Omental fat pad (tissue), 3 donors: ENCODE measurements at regions not wholly inside any gene's neighbourhood (a gene's known extent, or its start where the extent isn't known, plus 50 kb on each side); places are given as distances from the start of the nearest gene placed in this dataset.

Source experiments
- ATAC-seq: fragments of 150-250 bp; one replicate; pipeline ENCODE4 v1.9.1; 2016; ENCODE audit warnings: mild to moderate bottlenecking, moderate library complexity; ENCODE audit not compliant: low FRiP score
- DNase-seq: peaks from one replicate; pipeline ENCODE4 v3.0.0-alpha.2; 2019; ENCODE audit warnings: low spot score
- TF ChIP-seq, protein P1 (sequence below), 3 donors: fragments of 450-650 bp; IDR thresholded peaks; one replicate each; pipeline ENCODE4 v1.5.1; 2016 to 2017; ENCODE audit warnings: antibody characterized with exemption in 3 of 3, mild to moderate bottlenecking in 3 of 3, moderate library complexity in 2 of 3

DNA sequence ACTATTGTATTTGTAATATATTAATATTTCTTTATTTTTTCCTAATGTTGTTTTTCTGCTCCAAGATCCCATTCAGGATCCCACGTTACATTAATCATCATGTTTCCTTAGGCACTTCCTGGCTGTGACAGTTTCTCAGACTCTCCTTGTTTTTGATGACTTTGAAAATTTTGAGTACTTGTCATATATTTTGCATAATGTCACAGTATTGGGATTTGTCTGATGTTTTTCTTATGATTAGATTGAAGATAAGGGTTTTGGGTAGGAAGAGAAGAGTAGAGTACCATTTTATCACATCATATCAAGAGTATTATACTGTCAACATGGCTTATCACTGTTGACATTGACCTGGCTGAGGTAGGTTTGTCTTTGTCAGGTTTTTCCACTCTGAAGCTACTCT, 146.3 kb upstream of the TPK1 start:
- no peak for ATAC-seq
- TF ChIP-seq, protein P1, sequence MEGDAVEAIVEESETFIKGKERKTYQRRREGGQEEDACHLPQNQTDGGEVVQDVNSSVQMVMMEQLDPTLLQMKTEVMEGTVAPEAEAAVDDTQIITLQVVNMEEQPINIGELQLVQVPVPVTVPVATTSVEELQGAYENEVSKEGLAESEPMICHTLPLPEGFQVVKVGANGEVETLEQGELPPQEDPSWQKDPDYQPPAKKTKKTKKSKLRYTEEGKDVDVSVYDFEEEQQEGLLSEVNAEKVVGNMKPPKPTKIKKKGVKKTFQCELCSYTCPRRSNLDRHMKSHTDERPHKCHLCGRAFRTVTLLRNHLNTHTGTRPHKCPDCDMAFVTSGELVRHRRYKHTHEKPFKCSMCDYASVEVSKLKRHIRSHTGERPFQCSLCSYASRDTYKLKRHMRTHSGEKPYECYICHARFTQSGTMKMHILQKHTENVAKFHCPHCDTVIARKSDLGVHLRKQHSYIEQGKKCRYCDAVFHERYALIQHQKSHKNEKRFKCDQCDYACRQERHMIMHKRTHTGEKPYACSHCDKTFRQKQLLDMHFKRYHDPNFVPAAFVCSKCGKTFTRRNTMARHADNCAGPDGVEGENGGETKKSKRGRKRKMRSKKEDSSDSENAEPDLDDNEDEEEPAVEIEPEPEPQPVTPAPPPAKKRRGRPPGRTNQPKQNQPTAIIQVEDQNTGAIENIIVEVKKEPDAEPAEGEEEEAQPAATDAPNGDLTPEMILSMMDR (IDR thresholded peaks at IDR 0.05) = no peak
- no peak for DNase-seq

DNA sequence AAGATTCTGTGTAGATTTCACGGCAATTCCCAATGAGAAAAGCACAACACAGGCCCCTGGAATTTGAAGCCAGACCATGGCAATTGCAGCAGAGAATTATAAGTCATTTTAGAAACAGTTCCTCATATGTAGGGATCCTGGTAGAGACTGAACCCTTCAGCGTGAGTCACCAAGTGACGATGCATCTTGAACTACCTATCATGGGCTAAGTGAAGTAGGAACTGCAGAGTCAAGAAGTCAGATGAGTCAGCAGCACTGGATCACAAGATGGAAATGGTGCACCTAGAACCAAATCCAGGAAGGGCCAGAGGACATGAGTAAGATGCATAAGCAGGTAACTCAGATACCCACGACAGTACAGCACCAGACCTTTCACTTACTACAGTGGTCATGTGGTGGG, 140.0 kb upstream of the TPK1 start:
- DNase-seq (no peak), ATAC-seq (no peak)
- TF ChIP-seq, protein P1 (IDR thresholded peaks at IDR 0.05) = no peak

DNA sequence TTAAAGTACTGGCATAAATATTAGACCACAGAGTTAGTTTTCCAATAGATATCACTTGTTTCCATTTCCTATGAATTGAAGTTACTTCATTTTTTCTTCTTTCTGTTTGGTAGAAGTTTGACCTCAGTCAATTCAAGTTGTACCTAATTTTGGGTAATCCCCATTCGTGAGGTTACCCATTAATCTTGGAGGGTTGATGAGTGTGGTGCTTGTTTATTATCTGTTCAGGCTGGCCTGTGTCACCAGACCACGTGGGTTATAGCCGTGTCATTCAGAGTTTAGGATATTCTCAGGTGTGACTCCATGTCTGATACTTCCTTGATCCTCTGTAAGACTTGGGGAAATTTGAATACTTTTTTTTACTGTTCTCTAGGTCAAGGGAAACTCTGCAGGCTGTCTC, 133.9 kb upstream of the TPK1 start:
- no peak for ATAC-seq
- TF ChIP-seq, protein P1 (IDR thresholded peaks at IDR 0.05) = no peak
- no peak for DNase-seq

DNA sequence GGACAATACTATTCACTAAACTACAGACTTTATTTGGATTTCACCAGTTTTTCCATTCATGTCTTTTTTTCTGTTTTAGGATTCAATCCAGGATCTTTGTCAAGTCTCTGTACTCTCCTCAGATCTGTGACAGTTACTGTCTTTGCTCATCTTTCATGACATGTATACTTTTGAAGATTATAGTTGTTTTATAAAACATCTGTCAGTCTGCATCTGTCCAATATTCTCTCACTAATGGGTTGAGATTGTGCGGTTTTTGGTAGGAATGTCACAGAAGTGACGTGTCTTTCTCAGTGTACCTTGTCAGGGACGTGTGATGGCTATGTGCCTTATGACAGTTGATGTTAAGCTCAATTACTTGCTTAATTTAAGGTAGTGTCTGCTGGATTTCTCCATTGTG, 124.9 kb upstream of the TPK1 start:
- no peak for DNase-seq
- TF ChIP-seq, protein P1 (IDR thresholded peaks at IDR 0.05) = no peak
- no peak for ATAC-seq

DNA sequence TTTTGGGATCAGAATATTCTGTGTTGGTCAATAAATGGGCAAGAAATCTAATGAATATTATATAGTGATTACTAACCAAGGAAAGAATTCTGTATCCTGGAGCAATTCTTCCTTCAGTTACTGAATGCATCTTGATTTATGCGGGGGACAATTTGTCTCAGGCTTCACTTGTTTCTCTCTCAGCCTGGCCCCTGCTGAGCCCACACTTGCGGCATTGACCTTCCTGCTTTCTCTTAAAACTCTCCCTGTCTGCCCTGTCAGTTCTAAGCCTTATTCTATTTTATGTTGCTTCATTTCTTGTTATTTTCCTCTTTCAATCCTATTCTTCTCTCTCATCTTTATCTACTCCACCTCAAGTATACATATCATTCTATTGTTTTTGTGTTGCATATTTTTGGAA, 122.1 kb upstream of the TPK1 start:
- no peak for DNase-seq
- TF ChIP-seq, protein P1 (IDR thresholded peaks at IDR 0.05) = no peak
- ATAC-seq = no peak

DNA sequence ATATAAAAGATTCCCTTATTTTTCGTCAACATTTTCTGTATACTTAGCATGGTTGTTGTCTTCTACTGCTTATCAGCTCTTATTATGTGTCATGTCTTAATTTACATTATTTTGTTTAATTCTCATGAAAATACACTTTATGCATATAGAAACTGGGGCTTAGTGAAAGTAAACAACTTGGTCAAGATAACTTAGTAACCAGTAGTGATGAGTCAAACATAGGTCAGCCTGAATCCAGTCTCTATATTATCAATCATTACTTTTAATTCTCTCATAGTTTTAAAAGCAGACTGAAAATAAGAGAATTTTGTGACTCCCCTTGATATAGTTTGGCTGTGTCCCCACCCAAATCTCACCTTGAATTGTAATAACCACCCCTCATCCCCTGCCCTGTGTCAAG, 119.6 kb upstream of the TPK1 start:
- DNase-seq (no peak), ATAC-seq (no peak)
- TF ChIP-seq, protein P1 (IDR thresholded peaks at IDR 0.05) = no peak

DNA sequence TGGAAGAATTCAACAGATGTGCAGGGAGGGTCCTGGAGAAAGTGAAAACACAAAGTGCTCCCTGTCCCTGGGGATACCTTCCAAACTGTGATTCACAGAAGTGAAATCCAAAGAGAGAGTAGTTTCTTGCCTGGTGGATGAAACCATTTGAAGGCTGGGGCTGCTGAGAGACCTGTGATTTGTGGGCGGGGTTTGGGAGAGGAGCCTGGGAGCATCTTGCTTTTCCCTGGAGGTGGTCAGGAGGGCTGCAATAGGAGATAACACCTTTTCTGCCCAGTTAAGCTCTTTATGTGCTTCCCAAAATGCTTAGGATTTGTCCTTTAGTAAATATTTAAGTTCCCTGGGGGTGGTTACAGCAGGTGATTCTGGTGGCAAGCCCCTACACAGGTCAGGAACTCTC, 105.3 kb upstream of the TPK1 start:
- ATAC-seq (no peak), DNase-seq (no peak)
- TF ChIP-seq, protein P1 (IDR thresholded peaks at IDR 0.05) = no peak
